GM12878 (cell line): ENCODE measurements at regions not wholly inside any gene's neighbourhood (a gene's known extent, or its start where the extent isn't known, plus 50 kb on each side); places are given as distances from the start of the nearest gene placed in this dataset.
A peak's percentile ranks its signal among the peaks of the same experiment; 100 is the strongest.

Source experiments
- ATAC-seq: fragments of 200-7000 bp; cut with Tn5 transposase; 3 replicates; pipeline ENCODE4 v1.9.1; 2020; ENCODE audit warnings: mild to moderate bottlenecking, moderate library complexity
- BruUV-seq: library from RNA; stranded (reverse); fragments of 400-500 nt; replicated peaks from 2 replicates; lab custom pipeline; 2021; lab: Mats Ljungman, UMichigan
- CTCF ChIA-PET: fragments of 300-600 bp; sonication (Branson Sonifier 250); formaldehyde crosslinking; extraction: SDS; loops from one replicate; lab custom pipeline; 2021; ENCODE audit warnings: inconsistent platforms; lab: Yijun Ruan, JAX
- POLR2A ChIA-PET: fragments of 350-600 bp; formaldehyde crosslinking; extraction: SDS; loops from one replicate; lab custom pipeline; 2021; ENCODE audit warnings: inconsistent platforms; lab: Charles Lee
- RAD21 ChIA-PET: fragments of 300-600 bp; sonication (Branson Sonifier 250); formaldehyde crosslinking; loops from one replicate; lab custom pipeline; 2023; ENCODE audit warnings: antibody characterized with exemption; ENCODE audit not compliant: unreplicated experiment; lab: Charles Lee
- SMC1A ChIA-PET: fragments of 300-600 bp; sonication (Branson Sonifier 250); formaldehyde crosslinking; loops from one replicate; lab custom pipeline; 2023; ENCODE audit not compliant: unreplicated experiment, uncharacterized antibody; lab: Charles Lee
- DNase-seq: peaks from one replicate; pipeline ENCODE4 v3.0.0-alpha.2; 2011; ENCODE audit warnings: low read depth, low spot score
- FAIRE-seq: peaks from 3 replicates; lab custom pipeline; 2011; peaks lifted over from hg19 to GRCh38; lab: Jason Lieb, UNC
- H2AFZ ChIP-seq: 2 replicates; pipeline ENCODE4 v1.6.0; 2011; ENCODE audit warnings: low read depth, low read length, control low read depth; ENCODE audit not compliant: control insufficient read depth
- H3K27ac ChIP-seq: 2 replicates; pipeline ENCODE4 v1.5.1; 2011; ENCODE audit warnings: control low read depth; ENCODE audit not compliant: control insufficient read depth, insufficient read depth
- H3K27me3 ChIP-seq, 2 experiments: replicated peaks in 1 of 2; 2 replicates each; pipeline versions ENCODE4 v1.6.0 to v1.6.1; 2011; ENCODE audit warnings: low read length in 1 of 2; ENCODE audit not compliant: control insufficient read depth in 2 of 2, insufficient read depth in 2 of 2
- H3K36me3 ChIP-seq, 2 experiments: 2 replicates each; pipeline ENCODE4 v1.5.1; 2011; ENCODE audit warnings: low read length in 1 of 2; ENCODE audit not compliant: control insufficient read depth in 2 of 2, insufficient read depth in 2 of 2
- H3K4me1 ChIP-seq: 2 replicates; pipeline ENCODE4 v1.6.1; 2011; ENCODE audit warnings: mild to moderate bottlenecking, low read length, moderate library complexity, mixed read lengths; ENCODE audit not compliant: control insufficient read depth, insufficient read depth
- H3K4me2 ChIP-seq: 2 replicates; pipeline ENCODE4 v1.6.0; 2011; ENCODE audit warnings: control low read depth; ENCODE audit not compliant: control insufficient read depth, insufficient read depth
- H3K4me3 ChIP-seq: fragments of 200-600 bp; sonication (generic); 2 replicates; pipeline ENCODE4 v1.5.1; 2016
- H3K79me2 ChIP-seq: 2 replicates; pipeline ENCODE4 v1.6.0; 2011; ENCODE audit warnings: low read length; ENCODE audit not compliant: control insufficient read depth, insufficient read depth
- H3K9ac ChIP-seq: 2 replicates; pipeline ENCODE4 v1.8.0; 2011; ENCODE audit warnings: low read length, control low read depth, mixed read lengths; ENCODE audit not compliant: control insufficient read depth, insufficient read depth
- H3K9me3 ChIP-seq: replicated peaks from 3 replicates; pipeline ENCODE4 v1.5.1; 2011; ENCODE audit warnings: mild to moderate bottlenecking, low read length; ENCODE audit not compliant: control insufficient read depth, insufficient read depth
- H4K20me1 ChIP-seq: 2 replicates; pipeline ENCODE4 v1.6.0; 2011; ENCODE audit not compliant: control insufficient read depth, insufficient read depth
- CREB1 ChIP-seq: IDR thresholded peaks from 2 replicates; pipeline ENCODE4 v1.6.1; 2012; ENCODE audit warnings: low read depth, mild to moderate bottlenecking, inconsistent platforms
- ETV6 ChIP-seq, 2 experiments: fragments of 450-650 bp in 1 of 2; IDR thresholded peaks in 1 of 2; conservative IDR thresholded peaks in 1 of 2; 2 replicates each; pipeline ENCODE4 v1.6.1; 2014; ENCODE audit warnings: antibody characterized with exemption in 1 of 2, borderline replicate concordance in 1 of 2, low read depth in 1 of 2, mild to moderate bottlenecking in 1 of 2, moderate library complexity in 1 of 2
- KLF5 ChIP-seq: fragments of 450-650 bp; IDR thresholded peaks from 2 replicates; pipeline ENCODE4 v1.6.1; 2014; ENCODE audit warnings: mild to moderate bottlenecking; ENCODE audit not compliant: partially characterized antibody
- MXI1 ChIP-seq: fragments of 150-350 bp; IDR thresholded peaks from 2 replicates; pipeline ENCODE4 v1.6.1; 2011; ENCODE audit warnings: low read depth, mild to moderate bottlenecking, inconsistent platforms, low read length, improper control_type of control experiment
- NFYB ChIP-seq: IDR thresholded peaks from 2 replicates; pipeline ENCODE4 v1.6.1; 2011; ENCODE audit warnings: low read depth, mild to moderate bottlenecking, low read length, improper control_type of control experiment, moderate library complexity; ENCODE audit not compliant: insufficient read depth
- NRF1 ChIP-seq: conservative IDR thresholded peaks from 2 replicates; pipeline ENCODE4 v1.6.1; 2011; ENCODE audit warnings: mild to moderate bottlenecking, low read depth, low read length, improper control_type of control experiment
- PML ChIP-seq: IDR thresholded peaks from 2 replicates; pipeline ENCODE4 v1.6.1; 2012; ENCODE audit warnings: low read length, inconsistent platforms
- POU2F2 ChIP-seq: IDR thresholded peaks from 3 replicates; pipeline ENCODE4 v1.6.1; 2011; ENCODE audit warnings: low read depth, mild to moderate bottlenecking, low read length, borderline replicate concordance
- STAT1 ChIP-seq: fragments of 450-650 bp; conservative IDR thresholded peaks from 2 replicates; pipeline ENCODE4 v1.6.1; 2014; ENCODE audit warnings: antibody characterized with exemption, mild to moderate bottlenecking
- TBL1XR1 ChIP-seq: IDR thresholded peaks from 2 replicates; pipeline ENCODE4 v1.6.1; 2012; ENCODE audit warnings: low read depth, low read length, improper control_type of control experiment
- TCF3 ChIP-seq: IDR thresholded peaks from 2 replicates; pipeline ENCODE4 v1.6.1; 2012; ENCODE audit warnings: low read depth, mild to moderate bottlenecking, low read length, borderline replicate concordance; ENCODE audit not compliant: insufficient read depth
- ZNF207 ChIP-seq: fragments of 450-650 bp; IDR thresholded peaks from 2 replicates; pipeline ENCODE4 v1.6.1; 2014; ENCODE audit warnings: antibody characterized with exemption, mild to moderate bottlenecking, borderline replicate concordance
- WGBS: methylation state at CpG from one replicate; pipeline ENCODE4 v1.1.6; 2016; ENCODE audit warnings: low lambda C conversion rate; ENCODE audit not compliant: insufficient replicate concordance, insufficient coverage; ENCODE audit errors: missing lambda C conversion rate; 5-methylcytosine and 5-hydroxymethylcytosine counted together
- in situ Hi-C: fragments of 300-500 bp; cut with MboI; formaldehyde crosslinking; loops from 9 replicates; pipeline ENCODE4 v1.14.3; 2018; ENCODE audit warnings: mixed read lengths
- intact Hi-C: fragments of 100-400 bp; cut with micrococcal nuclease; formaldehyde crosslinking; loops from one replicate; pipeline ENCODE4 v1.14.2; 2022; ENCODE audit not compliant: unreplicated experiment

DNA sequence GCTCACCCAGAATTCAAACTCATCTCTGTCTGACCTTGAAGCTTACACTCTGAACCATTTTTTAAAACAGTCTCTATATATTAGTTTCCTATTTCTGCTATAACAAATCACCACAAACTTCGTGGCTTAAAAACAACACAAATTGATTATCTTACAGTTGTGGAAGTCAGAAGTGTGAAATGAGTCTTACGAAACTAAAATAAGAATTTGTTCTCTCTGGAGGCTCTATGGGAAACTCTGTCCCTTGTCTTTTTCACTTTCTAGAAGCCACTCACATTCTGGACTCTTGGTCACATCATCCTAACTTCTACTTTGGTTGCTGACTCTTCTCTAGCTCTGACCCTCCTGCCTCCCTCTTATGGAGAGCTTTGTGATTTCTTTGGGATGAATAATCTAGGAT lies 429.3 kb upstream of the THBS1 start:
- 21% methylated on average over 2 of the region's 2 CpGs for WGBS
- ChIA-PET RAD21 (interaction anchor here (0.8 to 1.0 kb wide), 2 partner anchors 20 to 152 kb away, joined by 3 read pairs; no protein-coding TSS in a partner anchor), POLR2A (no interaction called here), CTCF (interaction anchor here (0.7 to 1.8 kb wide), 4 partner anchors 9 to 383 kb away, joined by 3 to 5 read pairs (median 4); no protein-coding TSS in a partner anchor), SMC1A (interaction anchor here (0.6 to 1.7 kb wide), 3 partner anchors 9 to 397 kb away, joined by 3 to 6 read pairs (median 4); no protein-coding TSS in a partner anchor)
- H3K27ac ChIP-seq: no peak overlapping the region
- no peaks in the 10 kb centered on the region for H3K27me3 ChIP-seq
- H3K36me3 ChIP-seq: no peaks in the 10 kb centered on the region
- H3K4me3 ChIP-seq: no peak overlapping the region
- no peak for FAIRE-seq
- no peak overlapping the region for H2AFZ ChIP-seq
- no peaks in the 10 kb centered on the region for H3K79me2 ChIP-seq
- BruUV-seq: no TSS peak
- H3K4me2 ChIP-seq: no peak overlapping the region
- H4K20me1 ChIP-seq: no peaks in the 10 kb centered on the region
- no peak overlapping the region for H3K9ac ChIP-seq
- H3K9me3 ChIP-seq: no peaks in the 10 kb centered on the region
- peak; percentile 75 for ATAC-seq
- H3K4me1 ChIP-seq: no peaks in the 10 kb centered on the region
- TF ChIP-seq CREB1: no peak
- TF ChIP-seq MXI1: no peak
- TF ChIP-seq ETV6 (conservative IDR thresholded peaks at IDR 0.05 in 1 of 2, IDR thresholded peaks at IDR 0.05 in 1 of 2; ENCODE audit: borderline replicate concordance in 1 of 2, low read depth in 1 of 2): no peak
- TF ChIP-seq POU2F2: no peak
- TF ChIP-seq ZNF207: no peak
- TF ChIP-seq STAT1: no peak
- TF ChIP-seq TBL1XR1: no peak
- TF ChIP-seq NRF1: no peak
- TF ChIP-seq NFYB: no peak
- TF ChIP-seq KLF5: no peak
- TF ChIP-seq PML: no peak
- no peak for TF ChIP-seq TCF3
- intact Hi-C loops (no loop called here), in situ Hi-C loops (no loop called here)
- DNase-seq: no peak
